Peyer's patch (tissue), 4 donors: ENCODE measurements at regions not wholly inside any gene's neighbourhood (a gene's known extent, or its start where the extent isn't known, plus 50 kb on each side); places are given as distances from the start of the nearest gene placed in this dataset.

ENCODE experiments used
- CTCF ChIP-seq, 6 experiments: fragments of 450-650 bp in 4 of 6; fragments of 200-600 bp in 2 of 6; sonication (generic) in 1 of 6; IDR thresholded peaks; one replicate each; pipeline ENCODE4 v1.5.1; 2017 to 2019; ENCODE audit warnings: antibody characterized with exemption in 6 of 6, mild to moderate bottlenecking in 3 of 6, moderate library complexity in 1 of 6
- POLR2A ChIP-seq, 2 donors: fragments of 450-650 bp; IDR thresholded peaks; one replicate each; pipeline ENCODE4 v1.5.1; 2017; ENCODE audit warnings: antibody characterized with exemption in 2 of 2, mild to moderate bottlenecking in 2 of 2, moderate library complexity in 2 of 2

GRCh38 chr5:8123559-8123958, 254.6 kb downstream of the MTRR start:
- no peak for TF ChIP-seq CTCF (IDR thresholded peaks at IDR 0.05)
- no peak for TF ChIP-seq POLR2A (IDR thresholded peaks at IDR 0.05)
